GM12878 (cell line): ENCODE measurements at regions not wholly inside any gene's neighbourhood (a gene's known extent, or its start where the extent isn't known, plus 50 kb on each side); places are given as distances from the start of the nearest gene placed in this dataset. TPM values are rescaled to one million over a fixed set of nuclear protein-coding genes. Genes with fewer than 3 reads are reported as not detected.

Experiments used
- NFIC ChIP-seq: IDR thresholded peaks from 2 replicates; pipeline ENCODE4 v1.6.1; 2012; ENCODE audit warnings: low read depth, mild to moderate bottlenecking, inconsistent platforms, low read length, moderate library complexity
- REST ChIP-seq: IDR thresholded peaks from 2 replicates; pipeline ENCODE4 v1.6.1; 2012; ENCODE audit warnings: mild to moderate bottlenecking, low read depth, low read length
- RUNX3 ChIP-seq: IDR thresholded peaks from 2 replicates; pipeline ENCODE4 v1.6.1; 2012; ENCODE audit warnings: low read length, inconsistent platforms
- small RNA-seq: library from RNA; depleted of rRNA; stranded (forward); fragments of <200 nt; gene quantifications from one replicate; pipeline ENCODE3, GENCODE V24; 2014
- TF ChIP-seq, protein P1 (sequence below): fragments of 450-650 bp; IDR thresholded peaks from 2 replicates; pipeline ENCODE4 v1.6.1; 2016; ENCODE audit warnings: mild to moderate bottlenecking

DNA sequence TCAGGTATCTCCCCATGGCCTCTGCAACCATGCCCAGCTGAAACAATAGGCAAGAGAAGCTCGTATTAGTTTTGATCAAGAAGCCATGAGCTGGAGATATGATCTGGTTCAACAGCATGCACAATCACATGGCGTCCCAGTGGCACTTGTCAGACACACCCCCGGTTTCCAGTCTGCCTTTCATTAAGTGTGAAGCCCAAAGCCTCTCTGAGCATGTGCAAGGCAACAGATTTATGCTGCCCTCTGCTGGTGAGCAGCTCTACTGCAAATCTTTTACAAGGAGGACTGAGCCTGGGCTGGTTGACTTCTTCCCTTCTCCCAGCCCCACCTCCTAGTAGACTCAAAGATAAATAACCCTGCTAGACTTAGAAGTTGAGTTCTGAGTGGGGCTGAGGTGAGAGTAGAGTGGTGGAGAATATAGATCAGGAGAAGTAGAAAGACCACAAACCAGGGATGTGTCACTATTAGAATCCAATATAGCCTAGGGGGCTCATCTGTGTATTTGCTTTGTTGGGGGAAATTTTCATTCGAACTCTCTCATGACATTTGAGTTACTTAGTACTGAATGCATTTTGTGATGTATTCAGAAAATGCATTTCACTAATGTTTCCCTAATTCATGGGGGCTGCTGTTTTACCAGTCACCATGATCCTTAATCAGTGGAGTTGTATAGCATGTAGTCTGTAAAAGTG, 53.7 kb upstream of the MBIP start (continued):
- TF ChIP-seq, protein P1, sequence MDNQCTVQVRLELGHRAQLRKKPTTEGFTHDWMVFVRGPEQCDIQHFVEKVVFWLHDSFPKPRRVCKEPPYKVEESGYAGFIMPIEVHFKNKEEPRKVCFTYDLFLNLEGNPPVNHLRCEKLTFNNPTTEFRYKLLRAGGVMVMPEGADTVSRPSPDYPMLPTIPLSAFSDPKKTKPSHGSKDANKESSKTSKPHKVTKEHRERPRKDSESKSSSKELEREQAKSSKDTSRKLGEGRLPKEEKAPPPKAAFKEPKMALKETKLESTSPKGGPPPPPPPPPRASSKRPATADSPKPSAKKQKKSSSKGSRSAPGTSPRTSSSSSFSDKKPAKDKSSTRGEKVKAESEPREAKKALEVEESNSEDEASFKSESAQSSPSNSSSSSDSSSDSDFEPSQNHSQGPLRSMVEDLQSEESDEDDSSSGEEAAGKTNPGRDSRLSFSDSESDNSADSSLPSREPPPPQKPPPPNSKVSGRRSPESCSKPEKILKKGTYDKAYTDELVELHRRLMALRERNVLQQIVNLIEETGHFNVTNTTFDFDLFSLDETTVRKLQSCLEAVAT, result no peak
- no peak for TF ChIP-seq REST
- TF ChIP-seq NFIC, result no peak
- no peak for TF ChIP-seq RUNX3

Small RNAs in the stretch of these regions (small RNA-seq; reads per million reads assigned to genes)
- not detected for gene RNU7-93P
